B cell (primary cell): ENCODE measurements at regions not wholly inside any gene's neighbourhood (a gene's known extent, or its start where the extent isn't known, plus 50 kb on each side); places are given as distances from the start of the nearest gene placed in this dataset.

ENCODE experiments used
- ATAC-seq: fragments of 200-7000 bp; cut with Tn5 transposase; one replicate; pipeline ENCODE4 v1.10.0; 2021; ENCODE audit warnings: low read depth, mild to moderate bottlenecking, moderate number of reproducible peaks, moderate library complexity
- CTCF ChIA-PET: fragments of 350-600 bp; sonication (Branson Sonifier 250); formaldehyde crosslinking; loops from one replicate; lab custom pipeline; 2021; ENCODE audit warnings: antibody characterized with exemption, inconsistent platforms; lab: Charles Lee
- POLR2A ChIA-PET: fragments of 350-600 bp; sonication (Branson Sonifier 250); formaldehyde crosslinking; loops from one replicate; lab custom pipeline; 2021; ENCODE audit warnings: antibody characterized with exemption; lab: Charles Lee
- DNase-seq: peaks from one replicate; pipeline ENCODE4 v3.0.0; 2013
- H2AFZ ChIP-seq: 2 replicates; pipeline ENCODE4 v1.6.1; 2012; ENCODE audit warnings: mild to moderate bottlenecking, low read depth, low read length; ENCODE audit not compliant: insufficient read depth, poor library complexity, severe bottlenecking
- H3K27ac ChIP-seq, 2 donors: 1 replicate in 1 of 2; 2 replicates in 1 of 2; pipeline ENCODE4 v1.5.1; 2012 to 2013; ENCODE audit warnings: low read length in 2 of 2, mild to moderate bottlenecking in 2 of 2, moderate library complexity in 1 of 2
- H3K27me3 ChIP-seq, 4 experiments: fragments of 200-600 bp in 1 of 4; sonication (generic) in 1 of 4; replicated peaks in 1 of 4; 1 replicate in 2 of 4; 2 replicates in 2 of 4; pipeline versions ENCODE4 v1.6.1 to v1.7.0; 2013 to 2016; ENCODE audit warnings: low read length in 3 of 4, mild to moderate bottlenecking in 2 of 4, mixed read lengths in 1 of 4, moderate library complexity in 1 of 4; ENCODE audit not compliant: insufficient read depth in 4 of 4, control insufficient read depth in 3 of 4; ENCODE audit errors: control extremely low read depth in 1 of 4
- H3K36me3 ChIP-seq, 2 experiments: replicated peaks in 1 of 2; 1 replicate in 1 of 2; 2 replicates in 1 of 2; pipeline versions ENCODE4 v1.6.1 to v1.7.1; 2013; ENCODE audit warnings: low read length in 1 of 2; ENCODE audit not compliant: insufficient read depth in 2 of 2, control insufficient read depth in 1 of 2; ENCODE audit errors: control extremely low read depth in 1 of 2, extremely low read depth in 1 of 2
- H3K4me1 ChIP-seq, 2 donors: fragments of 200-600 bp in 1 of 2; sonication (generic) in 1 of 2; 1 replicate in 1 of 2; 2 replicates in 1 of 2; pipeline versions ENCODE4 v1.5.1 to v1.6.1; 2013 to 2017; ENCODE audit warnings: low read length in 2 of 2; ENCODE audit not compliant: control insufficient read depth in 2 of 2, insufficient read depth in 2 of 2
- H3K4me2 ChIP-seq: replicated peaks from 2 replicates; pipeline ENCODE3; 2012; ENCODE audit warnings: mild to moderate bottlenecking, low read depth, low read length; ENCODE audit not compliant: poor library complexity, severe bottlenecking
- H3K4me3 ChIP-seq, 5 experiments: fragments of 200-600 bp in 1 of 5; sonication (generic) in 1 of 5; 1 replicate in 3 of 5; 2 replicates in 2 of 5; pipeline versions ENCODE4 v1.5.1 to v1.7.0; 2011 to 2016; ENCODE audit warnings: low read length in 4 of 5, mild to moderate bottlenecking in 4 of 5, low read depth in 2 of 5, control low read depth in 1 of 5, moderate library complexity in 1 of 5; ENCODE audit not compliant: insufficient read depth in 1 of 5; ENCODE audit errors: control extremely low read depth in 1 of 5, extremely low read depth in 1 of 5
- H3K79me2 ChIP-seq: fragments of 200-600 bp; sonication (generic); one replicate; pipeline ENCODE4 v1.6.0; 2016; ENCODE audit warnings: low read length; ENCODE audit not compliant: control insufficient read depth, insufficient read depth
- H3K9ac ChIP-seq: fragments of 200-600 bp; sonication (generic); 2 replicates; pipeline ENCODE4 v1.6.1; 2017; ENCODE audit warnings: mild to moderate bottlenecking, low read length, moderate library complexity
- H3K9me3 ChIP-seq, 3 donors: one replicate each; pipeline versions ENCODE4 v1.6.1 to v1.7.1; 2013; ENCODE audit warnings: low read length in 2 of 3; ENCODE audit not compliant: control insufficient read depth in 2 of 3, insufficient read depth in 1 of 3; ENCODE audit errors: control extremely low read depth in 1 of 3
- H4K20me1 ChIP-seq: 2 replicates; pipeline ENCODE4 v1.6.0; 2012; ENCODE audit warnings: mild to moderate bottlenecking, low read length; ENCODE audit not compliant: insufficient read depth, control insufficient read depth, poor library complexity, severe bottlenecking
- H3K27ac Mint-ChIP-seq: one replicate; pipeline ENCODE4 v1.8.0; 2021; ENCODE audit warnings: mixed read lengths
- H3K27me3 Mint-ChIP-seq: one replicate; pipeline ENCODE4 v1.8.0; 2021; ENCODE audit warnings: mixed read lengths
- H3K4me1 Mint-ChIP-seq: one replicate; pipeline ENCODE4 v1.8.0; 2021; ENCODE audit warnings: mixed read lengths
- H3K4me3 Mint-ChIP-seq: one replicate; pipeline ENCODE4 v1.8.0; 2021; ENCODE audit warnings: mixed read lengths
- H3K9me3 Mint-ChIP-seq: one replicate; pipeline ENCODE4 v1.8.0; 2022; ENCODE audit warnings: mixed read lengths; ENCODE audit not compliant: insufficient read depth
- EZH2 ChIP-seq: IDR thresholded peaks from 2 replicates; pipeline ENCODE4 v1.6.1; 2012; ENCODE audit warnings: borderline replicate concordance, low read depth, mild to moderate bottlenecking, moderate library complexity, low read length; ENCODE audit not compliant: insufficient read depth, poor library complexity, severe bottlenecking
- WGBS: methylation state at CpG from one replicate; pipeline ENCODE4 v1.1.5; 2013; ENCODE audit warnings: missing lambda C conversion rate; ENCODE audit not compliant: insufficient coverage; 5-methylcytosine and 5-hydroxymethylcytosine counted together
- intact Hi-C: fragments of 100-400 bp; cut with micrococcal nuclease; formaldehyde crosslinking; loops from one replicate; pipeline ENCODE4 v1.10.0; 2022
- TF ChIP-seq, protein P1 (sequence below): fragments of 200-600 bp; IDR thresholded peaks from one replicate; pipeline ENCODE4 v1.8.0; 2022; ENCODE audit warnings: antibody characterized with exemption, mild to moderate bottlenecking

DNA sequence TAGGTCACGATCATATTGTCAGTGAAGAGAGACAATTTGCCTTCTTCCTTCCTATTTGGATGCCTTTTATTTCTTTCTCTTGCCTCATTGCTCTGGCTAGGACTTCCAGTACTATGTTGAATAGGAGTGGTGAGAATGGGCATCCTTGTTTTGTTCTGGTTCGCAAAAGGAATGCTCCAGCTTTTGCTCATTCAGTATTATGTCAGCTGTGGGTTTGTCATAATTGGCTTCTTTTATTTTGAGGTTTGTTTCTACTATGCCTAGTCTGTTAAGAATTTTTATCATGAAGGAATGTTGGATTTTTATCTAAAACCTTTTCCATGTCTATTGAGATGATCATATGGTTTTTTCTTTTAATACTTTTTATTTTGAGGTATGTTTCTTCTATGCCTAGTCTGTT lies 152.3 kb upstream of the MAD2L1 start:
- TF ChIP-seq, protein P1, sequence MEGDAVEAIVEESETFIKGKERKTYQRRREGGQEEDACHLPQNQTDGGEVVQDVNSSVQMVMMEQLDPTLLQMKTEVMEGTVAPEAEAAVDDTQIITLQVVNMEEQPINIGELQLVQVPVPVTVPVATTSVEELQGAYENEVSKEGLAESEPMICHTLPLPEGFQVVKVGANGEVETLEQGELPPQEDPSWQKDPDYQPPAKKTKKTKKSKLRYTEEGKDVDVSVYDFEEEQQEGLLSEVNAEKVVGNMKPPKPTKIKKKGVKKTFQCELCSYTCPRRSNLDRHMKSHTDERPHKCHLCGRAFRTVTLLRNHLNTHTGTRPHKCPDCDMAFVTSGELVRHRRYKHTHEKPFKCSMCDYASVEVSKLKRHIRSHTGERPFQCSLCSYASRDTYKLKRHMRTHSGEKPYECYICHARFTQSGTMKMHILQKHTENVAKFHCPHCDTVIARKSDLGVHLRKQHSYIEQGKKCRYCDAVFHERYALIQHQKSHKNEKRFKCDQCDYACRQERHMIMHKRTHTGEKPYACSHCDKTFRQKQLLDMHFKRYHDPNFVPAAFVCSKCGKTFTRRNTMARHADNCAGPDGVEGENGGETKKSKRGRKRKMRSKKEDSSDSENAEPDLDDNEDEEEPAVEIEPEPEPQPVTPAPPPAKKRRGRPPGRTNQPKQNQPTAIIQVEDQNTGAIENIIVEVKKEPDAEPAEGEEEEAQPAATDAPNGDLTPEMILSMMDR = no peak
- no peak for TF ChIP-seq EZH2
- Histone ChIP-seq H3K9me3 (no peaks in the 10 kb centered on the region), H3K27ac (no peak overlapping the region), H3K4me1 (no peaks in the 10 kb centered on the region), H3K4me3 (no peak overlapping the region), H3K9ac (no peak overlapping the region), H3K4me2 (no peak overlapping the region), H3K79me2 (no peaks in the 10 kb centered on the region), H2AFZ (no peak overlapping the region), H4K20me1 (no peaks in the 10 kb centered on the region), H3K27me3 (no peaks in the 10 kb centered on the region), H3K36me3 (no peaks in the 10 kb centered on the region)
- Mint-ChIP-seq H3K9me3 (no peaks in the 10 kb centered on the region), H3K27me3 (no peaks in the 10 kb centered on the region), H3K4me1 (no peaks in the 10 kb centered on the region), H3K27ac (no peak overlapping the region), H3K4me3 (no peak overlapping the region)
- intact Hi-C loops = no loop called here
- ChIA-PET POLR2A (no interaction called here), CTCF (no interaction called here)
- no peak for ATAC-seq
- no peak for DNase-seq
- WGBS = 100% methylated on average over 1 of the region's 2 CpGs

DNA sequence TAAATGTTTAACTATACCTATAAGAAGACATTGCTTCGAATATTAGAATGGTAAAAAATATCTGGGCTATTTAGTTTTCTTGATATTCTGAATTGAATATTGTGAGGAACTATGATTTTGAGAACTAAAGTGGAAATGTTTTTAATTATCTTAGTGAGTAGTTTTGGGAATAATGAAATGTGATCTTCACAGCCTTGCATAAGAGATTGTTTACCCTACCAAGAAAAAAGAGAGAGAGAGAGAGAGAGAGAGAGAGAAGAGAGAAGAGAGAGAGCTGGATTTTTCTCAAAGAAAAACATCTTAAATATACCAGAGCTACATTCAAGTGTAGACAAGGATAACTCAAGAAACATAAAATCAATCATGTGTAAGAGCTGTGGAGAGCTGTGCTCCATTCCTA lies 148.7 kb upstream of the MAD2L1 start:
- H3K4me2 ChIP-seq = no peak overlapping the region
- no peak overlapping the region for H3K4me3 ChIP-seq
- no peaks in the 10 kb centered on the region for H3K4me1 ChIP-seq
- Mint-ChIP-seq H3K4me1 (no peaks in the 10 kb centered on the region), H3K9me3 (no peaks in the 10 kb centered on the region), H3K4me3 (no peak overlapping the region), H3K27me3 (no peaks in the 10 kb centered on the region), H3K27ac (no peak overlapping the region)
- H3K79me2 ChIP-seq = no peaks in the 10 kb centered on the region
- H4K20me1 ChIP-seq = no peaks in the 10 kb centered on the region
- ATAC-seq (no peak), DNase-seq (no peak)
- H2AFZ ChIP-seq = no peak overlapping the region
- ChIA-PET POLR2A (no interaction called here), CTCF (interaction anchor here (0.8 kb wide), 1 partner anchor 83 kb away, joined by 3 read pairs; no protein-coding TSS in a partner anchor)
- H3K27ac ChIP-seq = no peak overlapping the region
- intact Hi-C loops = no loop called here
- no peaks in the 10 kb centered on the region for H3K36me3 ChIP-seq
- no CpG with 5 or more reads among the region's 1 CpG for WGBS
- no peaks in the 10 kb centered on the region for H3K9me3 ChIP-seq
- no peak for TF ChIP-seq EZH2
- TF ChIP-seq, protein P1 = no peak
- no peaks in the 10 kb centered on the region for H3K27me3 ChIP-seq
- no peak overlapping the region for H3K9ac ChIP-seq
